ENCODE measurements at regions not wholly inside any gene's neighbourhood (a gene's known extent, or its start where the extent isn't known, plus 50 kb on each side); places are given as distances from the start of the nearest gene placed in this dataset.

DNA sequence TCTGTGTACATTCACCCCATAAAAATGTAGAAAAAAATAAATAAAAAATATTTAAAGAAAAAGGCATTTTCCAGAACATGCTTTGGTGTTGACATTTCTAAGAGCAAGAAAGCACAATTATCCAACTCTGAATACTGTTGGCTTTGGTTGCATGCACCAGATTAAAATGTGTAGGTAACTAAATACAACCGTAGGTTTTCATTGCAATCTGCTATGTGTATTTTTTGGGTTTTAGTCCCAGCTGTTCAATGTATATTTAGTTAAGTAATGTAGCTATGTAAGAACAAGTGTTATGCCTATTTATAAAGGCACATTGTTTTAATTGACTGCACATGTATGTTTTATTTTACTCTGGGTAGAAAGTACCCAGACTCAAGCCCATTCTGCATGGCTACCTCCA lies 108.1 kb upstream of the PAQR3 start:
- Histone ChIP-seq H3K4me1 (ENCODE audit: control insufficient read depth, insufficient read depth, low read length) (peaks cover 15% of the 10 kb centered on the region), H3K27me3 (ENCODE audit: control insufficient read depth, insufficient read depth, low read length) (peaks cover 2% of the 10 kb centered on the region), H3K9me3 (ENCODE audit: control insufficient read depth, insufficient read depth, low read length) (no peaks in the 10 kb centered on the region), H3K27ac (ENCODE audit: low read depth, low read length) (no peak overlapping the region), H3K36me3 (ENCODE audit: control insufficient read depth, insufficient read depth, low read length) (no peaks in the 10 kb centered on the region), H3K4me3 (ENCODE audit: low read depth, low read length) (no peak overlapping the region)
- no CpG with 5 or more reads among the region's 1 CpG for WGBS (ENCODE audit: insufficient coverage)
- peak in 1 of 6 donors; percentile 55 for DNase-seq (ENCODE audit: low read depth in 4 of 6, low spot score in 6 of 6)

DNA sequence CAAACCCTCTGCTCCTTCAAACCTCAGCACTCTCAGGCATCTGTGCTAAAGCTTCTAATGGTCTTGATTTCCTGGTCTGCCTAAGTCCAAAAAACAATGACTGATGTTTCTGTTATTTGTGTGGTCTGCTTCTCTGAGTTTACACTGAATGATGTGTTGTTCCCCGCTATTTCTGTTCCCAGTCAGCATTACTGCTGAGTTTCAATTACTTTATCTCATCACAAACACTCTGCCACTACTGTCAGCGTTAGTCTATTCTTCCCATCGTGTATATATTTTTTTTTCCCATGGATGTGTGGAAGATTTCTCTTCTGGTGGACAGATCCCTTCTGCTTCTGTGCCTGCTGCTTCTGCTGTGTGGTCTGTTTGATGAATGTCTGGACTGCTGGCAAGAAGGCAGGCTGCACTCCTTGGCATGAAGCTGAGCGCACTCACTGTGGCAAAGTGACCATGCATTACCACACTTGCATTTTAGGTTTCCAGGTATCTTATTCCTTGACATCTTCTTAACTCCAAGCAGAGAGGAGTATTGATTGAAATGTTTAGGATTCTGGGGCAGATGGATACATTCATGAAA lies 106.9 kb upstream of the PAQR3 start:
- WGBS (ENCODE audit: insufficient coverage): 40% methylated on average over 1 of the region's 4 CpGs
- Histone ChIP-seq H3K27me3 (ENCODE audit: control insufficient read depth, insufficient read depth, low read length) (peaks cover 2% of the 10 kb centered on the region), H3K36me3 (ENCODE audit: control insufficient read depth, insufficient read depth, low read length) (no peaks in the 10 kb centered on the region), H3K27ac (ENCODE audit: low read depth, low read length) (no peak overlapping the region), H3K4me3 (ENCODE audit: low read depth, low read length) (no peak overlapping the region), H3K4me1 (ENCODE audit: control insufficient read depth, insufficient read depth, low read length) (peaks cover 15% of the 10 kb centered on the region), H3K9me3 (ENCODE audit: control insufficient read depth, insufficient read depth, low read length) (no peaks in the 10 kb centered on the region)
- peak in 2 of 6 donors; percentile 69 to 71 for DNase-seq (ENCODE audit: low read depth in 4 of 6, low spot score in 6 of 6)

DNA sequence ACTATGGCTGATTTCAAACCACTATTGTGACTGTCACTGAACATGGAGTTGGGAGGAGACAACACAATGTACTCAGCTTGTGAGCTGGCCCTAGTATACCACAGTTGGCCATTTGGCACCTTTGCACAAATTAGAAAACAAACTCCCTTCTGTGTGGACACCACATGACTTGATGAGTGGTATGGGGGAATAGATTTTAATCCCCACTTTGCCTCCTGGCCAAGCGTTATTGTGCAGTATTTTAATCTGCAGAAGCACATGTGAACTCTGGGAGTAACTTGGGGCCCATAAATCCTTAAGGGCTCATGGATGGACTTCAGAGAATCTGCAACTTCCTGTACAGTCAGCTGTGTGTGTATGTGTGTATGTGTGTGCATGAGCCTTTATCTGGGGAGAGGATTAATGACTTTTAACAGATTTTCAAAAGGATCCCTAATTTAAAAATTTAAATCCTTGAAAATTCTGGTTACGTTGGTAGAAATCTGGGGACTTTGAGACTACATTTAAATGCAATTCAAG lies 105.0 kb upstream of the PAQR3 start:
- Histone ChIP-seq H3K9me3 (ENCODE audit: control insufficient read depth, insufficient read depth, low read length) (no peaks in the 10 kb centered on the region), H3K27me3 (ENCODE audit: control insufficient read depth, insufficient read depth, low read length) (peaks cover 2% of the 10 kb centered on the region), H3K4me3 (ENCODE audit: low read depth, low read length) (no peak overlapping the region), H3K4me1 (ENCODE audit: control insufficient read depth, insufficient read depth, low read length) (peaks cover 4% of the 10 kb centered on the region), H3K36me3 (ENCODE audit: control insufficient read depth, insufficient read depth, low read length) (no peaks in the 10 kb centered on the region), H3K27ac (ENCODE audit: low read depth, low read length) (no peak overlapping the region)
- peak in 1 of 6 donors; percentile 32 for DNase-seq (ENCODE audit: low read depth in 4 of 6, low spot score in 6 of 6)
- WGBS (ENCODE audit: insufficient coverage): 43% methylated on average over 1 of the region's 2 CpGs

DNA sequence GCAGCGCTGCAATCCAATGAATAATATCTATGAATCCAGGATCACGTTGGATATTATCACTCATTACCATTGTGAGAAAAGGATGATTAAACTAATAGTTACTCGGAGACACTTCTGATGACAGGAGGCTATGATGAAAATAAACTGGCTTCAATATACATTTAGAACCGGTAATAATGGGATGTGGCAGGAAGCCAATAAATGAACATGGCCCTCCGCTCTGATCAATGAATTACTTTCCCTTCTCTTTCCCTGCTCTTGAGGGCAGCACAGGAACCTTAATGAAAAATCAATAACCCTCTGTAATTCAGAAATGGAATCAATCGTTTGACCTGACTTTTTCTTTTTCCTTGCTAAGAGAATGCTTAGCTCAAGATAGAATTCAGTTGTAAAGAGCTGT lies 103.9 kb upstream of the PAQR3 start:
- no peaks in the 10 kb centered on the region for H3K36me3 ChIP-seq (ENCODE audit: control insufficient read depth, insufficient read depth, low read length)
- peaks cover 4% of the 10 kb centered on the region for H3K4me1 ChIP-seq (ENCODE audit: control insufficient read depth, insufficient read depth, low read length)
- no peak overlapping the region for H3K4me3 ChIP-seq (ENCODE audit: low read depth, low read length)
- WGBS (ENCODE audit: insufficient coverage): 70% methylated on average over 2 of the region's 6 CpGs
- DNase-seq (ENCODE audit: low read depth in 4 of 6, low spot score in 6 of 6): peak in 1 of 6 donors; percentile 67
- H3K27me3 ChIP-seq (ENCODE audit: control insufficient read depth, insufficient read depth, low read length): peaks cover 2% of the 10 kb centered on the region
- no peak overlapping the region for H3K27ac ChIP-seq (ENCODE audit: low read depth, low read length)
- no peaks in the 10 kb centered on the region for H3K9me3 ChIP-seq (ENCODE audit: control insufficient read depth, insufficient read depth, low read length)

DNA sequence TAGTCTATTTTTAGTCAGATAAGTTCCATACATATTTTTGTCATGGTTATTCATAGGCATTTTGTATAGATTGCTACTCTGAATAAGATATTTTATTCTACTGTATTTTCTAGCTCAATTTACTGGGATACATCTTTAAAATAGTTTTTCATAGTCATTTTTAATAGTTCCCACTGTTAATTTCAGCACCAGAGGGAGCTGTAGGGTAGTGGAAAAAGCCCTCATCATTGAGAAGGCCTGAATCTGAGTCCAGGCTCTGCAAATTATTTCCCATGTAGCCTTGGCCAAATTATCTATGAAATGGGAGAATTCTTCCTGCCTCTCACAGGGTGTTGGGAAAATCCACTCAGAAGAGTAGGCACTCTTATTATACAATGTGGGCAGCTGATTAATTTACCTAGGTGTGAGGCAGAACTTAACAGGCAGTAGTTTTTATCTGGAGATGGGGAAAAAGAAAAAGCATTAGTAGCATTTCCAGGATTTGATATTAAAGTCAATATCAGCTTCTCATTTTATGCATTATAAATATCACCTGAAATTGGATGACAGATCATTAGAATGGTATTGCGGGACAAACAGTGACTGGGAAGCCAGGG lies 102.9 kb upstream of the PAQR3 start:
- no peaks in the 10 kb centered on the region for H3K9me3 ChIP-seq (ENCODE audit: control insufficient read depth, insufficient read depth, low read length)
- H3K4me1 ChIP-seq (ENCODE audit: control insufficient read depth, insufficient read depth, low read length): peaks cover 4% of the 10 kb centered on the region
- H3K27me3 ChIP-seq (ENCODE audit: control insufficient read depth, insufficient read depth, low read length): peaks cover 2% of the 10 kb centered on the region
- H3K27ac ChIP-seq (ENCODE audit: low read depth, low read length): no peak overlapping the region
- no CpG with 5 or more reads among the region's 1 CpG for WGBS (ENCODE audit: insufficient coverage)
- H3K4me3 ChIP-seq (ENCODE audit: low read depth, low read length): no peak overlapping the region
- peak in 2 of 6 donors; percentile 70 to 78 for DNase-seq (ENCODE audit: low read depth in 4 of 6, low spot score in 6 of 6)
- no peaks in the 10 kb centered on the region for H3K36me3 ChIP-seq (ENCODE audit: control insufficient read depth, insufficient read depth, low read length)

DNA sequence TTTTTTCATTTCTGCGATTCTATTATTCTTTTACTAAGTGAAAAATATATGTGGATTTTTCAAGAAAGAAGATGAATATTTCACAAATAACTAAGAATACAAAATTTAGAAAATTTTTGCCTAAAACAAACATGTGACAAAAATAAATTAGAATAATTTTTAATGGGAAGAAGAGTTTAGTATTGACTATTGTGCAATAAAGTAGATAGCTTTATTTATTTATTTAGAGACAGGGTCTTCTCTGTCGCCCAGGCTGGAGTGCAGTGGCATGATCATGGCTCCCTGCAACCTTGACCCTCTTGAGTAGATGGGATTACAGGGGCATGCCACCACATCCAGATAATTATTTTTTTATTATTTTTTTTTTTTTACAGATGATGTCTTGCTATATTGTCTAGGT lies 95.3 kb upstream of the PAQR3 start:
- Histone ChIP-seq H3K36me3 (ENCODE audit: control insufficient read depth, insufficient read depth, low read length) (no peaks in the 10 kb centered on the region), H3K4me1 (ENCODE audit: control insufficient read depth, insufficient read depth, low read length) (no peaks in the 10 kb centered on the region), H3K9me3 (ENCODE audit: control insufficient read depth, insufficient read depth, low read length) (no peaks in the 10 kb centered on the region), H3K4me3 (ENCODE audit: low read depth, low read length) (no peak overlapping the region), H3K27ac (ENCODE audit: low read depth, low read length) (no peak overlapping the region), H3K27me3 (ENCODE audit: control insufficient read depth, insufficient read depth, low read length) (no peaks in the 10 kb centered on the region)
- WGBS (ENCODE audit: insufficient coverage): no CpG with 5 or more reads among the region's 2 CpGs
- no peak for DNase-seq (ENCODE audit: low read depth in 4 of 6, low spot score in 6 of 6)

DNA sequence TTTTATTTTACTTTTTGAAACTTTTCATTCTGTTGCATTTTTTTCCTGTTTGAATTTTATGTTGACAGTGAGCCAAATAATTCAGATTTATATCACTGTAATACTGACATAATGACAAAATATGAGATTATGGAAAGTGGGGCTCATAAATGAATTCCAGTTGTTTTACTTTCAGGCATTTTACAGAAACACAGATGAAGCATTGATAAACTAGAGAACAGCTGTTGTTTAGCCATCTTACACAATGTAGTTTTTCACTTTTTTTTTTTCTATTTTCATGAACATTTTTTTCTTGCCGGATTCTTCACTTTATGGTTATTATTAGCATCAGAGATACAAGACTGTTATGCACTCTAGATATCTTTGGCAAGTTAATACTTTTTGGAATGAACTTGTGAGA lies 91.7 kb upstream of the PAQR3 start:
- no peak for DNase-seq (ENCODE audit: low read depth in 4 of 6, low spot score in 6 of 6)
- Histone ChIP-seq H3K4me3 (ENCODE audit: low read depth, low read length) (no peak overlapping the region), H3K36me3 (ENCODE audit: control insufficient read depth, insufficient read depth, low read length) (no peaks in the 10 kb centered on the region), H3K27ac (ENCODE audit: low read depth, low read length) (no peak overlapping the region), H3K4me1 (ENCODE audit: control insufficient read depth, insufficient read depth, low read length) (no peaks in the 10 kb centered on the region), H3K27me3 (ENCODE audit: control insufficient read depth, insufficient read depth, low read length) (no peaks in the 10 kb centered on the region), H3K9me3 (ENCODE audit: control insufficient read depth, insufficient read depth, low read length) (no peaks in the 10 kb centered on the region)
- WGBS (ENCODE audit: insufficient coverage): no CpG with 5 or more reads among the region's 1 CpG

DNA sequence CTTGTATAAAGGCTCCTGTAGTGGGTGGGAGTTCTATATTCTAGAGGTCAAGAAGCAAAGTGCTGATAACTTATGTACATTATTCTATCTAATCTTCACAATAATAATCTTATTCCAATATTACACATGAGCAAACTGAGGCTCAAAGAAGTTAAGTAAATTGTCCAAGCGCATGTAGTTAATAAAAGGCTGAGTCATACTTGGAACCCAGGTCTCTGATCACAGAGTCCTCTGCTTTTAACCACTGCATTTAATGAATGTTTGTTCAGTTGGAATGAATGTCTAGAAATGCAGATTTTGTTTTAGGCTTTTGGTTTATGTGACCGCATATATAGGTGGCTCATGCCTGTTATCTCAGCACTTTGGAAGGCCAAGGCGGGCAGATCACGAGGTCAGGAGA lies 88.4 kb upstream of the PAQR3 start:
- Histone ChIP-seq H3K27me3 (ENCODE audit: control insufficient read depth, insufficient read depth, low read length) (no peaks in the 10 kb centered on the region), H3K4me1 (ENCODE audit: control insufficient read depth, insufficient read depth, low read length) (no peaks in the 10 kb centered on the region), H3K36me3 (ENCODE audit: control insufficient read depth, insufficient read depth, low read length) (no peaks in the 10 kb centered on the region), H3K4me3 (ENCODE audit: low read depth, low read length) (no peak overlapping the region), H3K27ac (ENCODE audit: low read depth, low read length) (no peak overlapping the region), H3K9me3 (ENCODE audit: control insufficient read depth, insufficient read depth, low read length) (no peaks in the 10 kb centered on the region)
- no CpG with 5 or more reads among the region's 4 CpGs for WGBS (ENCODE audit: insufficient coverage)
- no peak for DNase-seq (ENCODE audit: low read depth in 4 of 6, low spot score in 6 of 6)

DNA sequence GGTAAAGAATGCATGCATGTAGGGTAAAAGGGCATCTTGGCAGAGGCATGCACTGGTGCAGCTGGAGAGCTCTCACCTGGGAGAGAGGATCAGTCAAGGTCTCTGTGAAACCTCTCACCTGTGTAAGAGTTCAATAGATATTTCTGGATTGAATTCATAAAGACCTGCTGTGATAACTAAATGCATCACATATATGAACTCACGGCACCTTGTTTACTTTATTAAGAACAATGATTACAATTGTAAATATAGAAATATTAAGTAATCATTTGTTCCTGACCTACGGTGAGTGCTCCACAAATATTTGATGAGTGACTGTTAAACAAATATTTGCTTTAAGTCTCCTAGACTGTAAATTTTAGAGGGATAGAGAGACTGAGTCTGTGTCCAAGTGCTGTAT lies 85.9 kb upstream of the PAQR3 start:
- no peak overlapping the region for H3K27ac ChIP-seq (ENCODE audit: low read depth, low read length)
- H3K9me3 ChIP-seq (ENCODE audit: control insufficient read depth, insufficient read depth, low read length): no peaks in the 10 kb centered on the region
- no CpG with 5 or more reads among the region's 2 CpGs for WGBS (ENCODE audit: insufficient coverage)
- no peak overlapping the region for H3K4me3 ChIP-seq (ENCODE audit: low read depth, low read length)
- H3K4me1 ChIP-seq (ENCODE audit: control insufficient read depth, insufficient read depth, low read length): no peaks in the 10 kb centered on the region
- H3K27me3 ChIP-seq (ENCODE audit: control insufficient read depth, insufficient read depth, low read length): no peaks in the 10 kb centered on the region
- H3K36me3 ChIP-seq (ENCODE audit: control insufficient read depth, insufficient read depth, low read length): no peaks in the 10 kb centered on the region
- DNase-seq (ENCODE audit: low read depth in 4 of 6, low spot score in 6 of 6): no peak
